ENCODE measurements at regions not wholly inside any gene's neighbourhood (a gene's known extent, or its start where the extent isn't known, plus 50 kb on each side); places are given as distances from the start of the nearest gene placed in this dataset.

DNA sequence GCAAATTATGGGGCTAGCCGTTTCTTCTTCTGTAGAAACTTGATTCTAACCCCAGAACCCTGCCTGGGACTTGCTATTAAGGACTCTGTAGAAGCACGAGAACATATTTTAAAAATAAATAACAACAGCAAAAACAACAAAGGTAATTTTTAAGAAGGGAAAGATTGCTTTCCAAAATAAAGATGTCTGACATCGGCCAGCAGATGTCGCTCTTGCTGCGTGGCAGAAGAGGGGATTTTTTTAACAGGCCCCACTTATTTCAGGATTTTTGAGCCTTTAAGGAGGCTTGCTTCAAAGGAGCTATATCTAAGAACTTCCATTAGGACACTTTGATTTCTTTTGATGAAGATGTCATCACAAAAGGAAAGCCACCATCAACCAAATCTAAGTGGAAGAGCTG, 62.8 kb upstream of the EGFL6 start:
- 4 to 11% methylated on average over 5 of the region's 5 CpGs for WGBS, 2 donors
- no peak for TF ChIP-seq POLR2A (IDR thresholded peaks at IDR 0.05)
- no peak for TF ChIP-seq CTCF (IDR thresholded peaks at IDR 0.05)
- H3K4me3 ChIP-seq (ENCODE audit: low read depth, poor library complexity, severe bottlenecking): no peak overlapping the region
- intact Hi-C loops (cut with DNase I; ENCODE audit: low total_unique reads): loop anchor here (5.0 kb wide), 1 partner anchor 526 kb away; no protein-coding TSS in a partner anchor
- no peak for DNase-seq (ENCODE audit: low spot score in 2 of 2)

GRCh38 chrX:13502590-13502989, 66.8 kb upstream of the EGFL6 start:
- intact Hi-C loops (cut with DNase I; ENCODE audit: low total_unique reads): no loop called here
- 33 to 52% methylated on average over 2 of the region's 2 CpGs for WGBS, 2 donors
- DNase-seq (ENCODE audit: low spot score in 2 of 2): no peak
- TF ChIP-seq POLR2A (IDR thresholded peaks at IDR 0.05) (no peak), CTCF (IDR thresholded peaks at IDR 0.05) (no peak)
- H3K4me3 ChIP-seq (ENCODE audit: low read depth, poor library complexity, severe bottlenecking): no peak overlapping the region

- no peak for TF ChIP-seq CTCF (IDR thresholded peaks at IDR 0.05)
- TF ChIP-seq POLR2A (IDR thresholded peaks at IDR 0.05): no peak
- DNase-seq (ENCODE audit: low spot score in 2 of 2): no peak
- WGBS, 2 donors: 44 to 66% methylated on average over 2 of the region's 2 CpGs
- intact Hi-C loops (cut with DNase I; ENCODE audit: low total_unique reads): no loop called here
- no peak overlapping the region for H3K4me3 ChIP-seq (ENCODE audit: low read depth, poor library complexity, severe bottlenecking)
Measured at GRCh38 chrX:13499736-13500135, 69.7 kb upstream of the EGFL6 start.

GRCh38 chrX:13498238-13498637, 71.2 kb upstream of the EGFL6 start:
- DNase-seq (ENCODE audit: low spot score in 2 of 2): no peak
- intact Hi-C loops (cut with DNase I; ENCODE audit: low total_unique reads): no loop called here
- WGBS, 2 donors: 73 to 79% methylated on average over 2 of the region's 2 CpGs
- no peak overlapping the region for H3K4me3 ChIP-seq (ENCODE audit: low read depth, poor library complexity, severe bottlenecking)
- no peak for TF ChIP-seq CTCF (IDR thresholded peaks at IDR 0.05)
- no peak for TF ChIP-seq POLR2A (IDR thresholded peaks at IDR 0.05)

DNA sequence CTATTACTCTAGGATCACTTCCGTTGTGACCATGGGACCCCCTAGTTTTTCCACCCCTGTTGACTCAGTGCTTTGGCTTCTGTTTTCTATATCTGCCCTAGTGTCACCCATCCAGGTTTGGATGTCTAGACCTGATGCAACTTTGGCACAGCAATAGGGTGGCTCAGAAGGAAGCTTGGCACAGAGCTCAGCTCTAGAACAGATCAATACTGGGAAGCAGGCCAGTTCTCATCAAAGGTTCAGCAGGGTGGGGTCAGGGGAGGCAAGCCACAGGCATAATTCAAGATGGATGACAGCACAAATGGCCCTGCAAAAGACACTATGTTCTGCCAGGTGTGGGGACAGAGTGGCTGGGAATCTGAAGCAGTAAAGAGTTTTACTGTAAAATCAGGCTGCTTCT, 74.2 kb upstream of the EGFL6 start:
- DNase-seq (ENCODE audit: low spot score in 2 of 2): no peak
- WGBS, 2 donors: 53 to 60% methylated on average over 1 of the region's 1 CpG
- TF ChIP-seq POLR2A (IDR thresholded peaks at IDR 0.05) (no peak), CTCF (IDR thresholded peaks at IDR 0.05) (no peak)
- H3K4me3 ChIP-seq (ENCODE audit: low read depth, poor library complexity, severe bottlenecking): no peak overlapping the region
- intact Hi-C loops (cut with DNase I; ENCODE audit: low total_unique reads): no loop called here

DNA sequence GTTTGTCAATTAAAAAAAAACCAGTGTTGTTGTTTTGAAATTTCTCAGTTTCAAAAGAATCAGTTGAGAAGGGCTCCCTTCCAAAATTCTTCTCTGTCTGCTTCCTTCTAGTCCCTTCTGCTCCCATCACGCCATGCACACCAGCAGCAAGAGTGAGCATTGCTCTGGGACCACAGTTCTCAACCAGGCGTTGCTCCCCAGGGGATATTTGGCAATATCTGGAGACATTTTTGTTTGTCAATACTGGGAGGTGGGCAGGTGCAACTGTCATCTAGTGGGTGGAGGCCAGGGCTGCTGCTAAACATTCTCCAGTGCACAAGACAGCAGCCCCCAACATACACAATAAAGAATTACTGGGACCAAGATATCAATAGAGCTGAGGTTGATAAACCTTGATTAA, 74.8 kb upstream of the EGFL6 start:
- intact Hi-C loops (cut with DNase I; ENCODE audit: low total_unique reads): no loop called here
- no peak overlapping the region for H3K4me3 ChIP-seq (ENCODE audit: low read depth, poor library complexity, severe bottlenecking)
- DNase-seq (ENCODE audit: low spot score in 2 of 2): no peak
- WGBS, 2 donors: 72 to 95% methylated on average over 2 of the region's 2 CpGs
- TF ChIP-seq CTCF (IDR thresholded peaks at IDR 0.05) (no peak), POLR2A (IDR thresholded peaks at IDR 0.05) (no peak)

Data from lower leg skin (tissue), 4 donors.